Umbilical cord (tissue), 1 donor: ENCODE measurements at regions not wholly inside any gene's neighbourhood (a gene's known extent, or its start where the extent isn't known, plus 50 kb on each side); places are given as distances from the start of the nearest gene placed in this dataset.

ENCODE experiments used
- DNase-seq: peaks from one replicate; pipeline ENCODE4 v3.0.0-alpha.2; 2015; ENCODE audit warnings: low spot score

GRCh38 chr1:200253774-200254495 lies 155.9 kb downstream of the ZNF281 start:
- DNase-seq, result no peak

- DNase-seq, result no peak
Observed at GRCh38 chr1:200252531-200252930, 157.3 kb downstream of the ZNF281 start.

GRCh38 chr1:200250469-200250868 lies 159.4 kb downstream of the ZNF281 start:
- no peak for DNase-seq

GRCh38 chr1:200248541-200248940 lies 161.3 kb downstream of the ZNF281 start:
- DNase-seq, result no peak

- no peak for DNase-seq
Observed at GRCh38 chr1:200247518-200247917, 162.3 kb downstream of the ZNF281 start.

- DNase-seq, result no peak
Observed at GRCh38 chr1:200245473-200245872, 164.4 kb downstream of the ZNF281 start.

GRCh38 chr1:200243042-200243437 lies 166.8 kb downstream of the ZNF281 start:
- DNase-seq, result peak; percentile 35

GRCh38 chr1:200242110-200243041 lies 167.5 kb downstream of the ZNF281 start:
- DNase-seq, result peak; percentile 41

- no peak for DNase-seq
Observed at GRCh38 chr1:200240656-200241055, 169.2 kb downstream of the ZNF281 start.

GRCh38 chr1:200238311-200238710 lies 171.5 kb downstream of the ZNF281 start:
- DNase-seq, result no peak

GRCh38 chr1:200237066-200237465 lies 172.8 kb downstream of the ZNF281 start:
- DNase-seq, result no peak

GRCh38 chr1:200234938-200235337 lies 174.9 kb downstream of the ZNF281 start:
- DNase-seq, result no peak

GRCh38 chr1:200233393-200233792 lies 176.4 kb downstream of the ZNF281 start:
- no peak for DNase-seq

- no peak for DNase-seq
Observed at GRCh38 chr1:200231787-200232231, 178.0 kb downstream of the ZNF281 start.

- no peak for DNase-seq
Observed at GRCh38 chr1:200230671-200231070, 179.2 kb downstream of the ZNF281 start.

GRCh38 chr1:200228486-200228885 lies 181.3 kb downstream of the ZNF281 start:
- DNase-seq, result peak; percentile 18

- DNase-seq, result no peak
Observed at GRCh38 chr1:200228081-200228480, 181.8 kb downstream of the ZNF281 start.
